ENCODE measurements at regions not wholly inside any gene's neighbourhood (a gene's known extent, or its start where the extent isn't known, plus 50 kb on each side); places are given as distances from the start of the nearest gene placed in this dataset.

DNA sequence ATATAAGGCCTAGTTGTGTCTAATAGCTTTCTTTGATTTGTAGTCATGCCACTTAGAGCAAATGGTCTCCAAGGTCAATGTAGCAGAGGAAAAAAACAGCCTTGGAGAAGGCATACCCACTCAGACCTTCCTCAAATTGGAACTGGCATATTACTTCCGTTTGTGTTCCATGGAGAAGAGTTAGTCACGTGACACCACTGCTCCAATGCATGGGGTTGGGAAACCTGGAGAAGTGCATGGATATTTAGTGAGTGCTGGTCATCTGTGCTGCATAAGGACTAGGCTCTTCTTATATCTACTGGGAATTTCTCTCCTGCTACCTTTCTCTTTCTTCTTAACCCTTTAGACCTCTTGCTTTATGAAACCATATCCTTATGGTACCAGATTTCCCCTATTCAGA is 167.8 kb downstream of the BACH1 start:
- TF ChIP-seq POLR2A (IDR thresholded peaks at IDR 0.05; ENCODE audit: low read length) (no peak), GATA1 (IDR thresholded peaks at IDR 0.05; ENCODE audit: low read depth, low read length) (no peak)

All from erythroblast (primary cell).